IMR-90 (cell line): ENCODE measurements at regions not wholly inside any gene's neighbourhood (a gene's known extent, or its start where the extent isn't known, plus 50 kb on each side); places are given as distances from the start of the nearest gene placed in this dataset.

Source experiments
- ATAC-seq: fragments of 200-7000 bp; cut with Tn5 transposase; 2 replicates; pipeline ENCODE4 v1.9.1; 2020; ENCODE audit warnings: low read depth, mild to moderate bottlenecking, moderate library complexity
- BruUV-seq: library from RNA; stranded (reverse); fragments of 400-500 nt; replicated peaks from 2 replicates; lab custom pipeline; 2021; lab: Mats Ljungman, UMichigan
- CTCF ChIA-PET: fragments of 300-600 bp; formaldehyde crosslinking; extraction: SDS; loops from one replicate; lab custom pipeline; 2021; ENCODE audit warnings: antibody characterized with exemption; lab: Yijun Ruan, JAX
- POLR2A ChIA-PET: fragments of 300-600 bp; sonication (Branson Sonifier 250); formaldehyde crosslinking; loops from one replicate; lab custom pipeline; 2022; ENCODE audit warnings: antibody characterized with exemption; ENCODE audit not compliant: unreplicated experiment; lab: Charles Lee
- DNase-seq: peaks from one replicate; pipeline ENCODE4 v3.0.0; 2013
- H2AFZ ChIP-seq: replicated peaks from 2 replicates; pipeline ENCODE3; 2013; ENCODE audit warnings: low read length, mild to moderate bottlenecking; ENCODE audit not compliant: poor library complexity
- H2AK5ac ChIP-seq: 2 replicates; pipeline ENCODE4 v1.6.1; 2013; ENCODE audit warnings: low read depth, low read length, inconsistent platforms
- H2AK9ac ChIP-seq: replicated peaks from 2 replicates; pipeline ENCODE3; 2013; ENCODE audit warnings: mild to moderate bottlenecking, low read depth, low read length, moderate library complexity; ENCODE audit not compliant: poor library complexity
- H2BK120ac ChIP-seq: 2 replicates; pipeline ENCODE4 v1.6.1; 2013; ENCODE audit warnings: low read depth, low read length, inconsistent platforms
- H2BK15ac ChIP-seq: 3 replicates; pipeline ENCODE4 v1.6.1; 2013; ENCODE audit warnings: low read depth, low read length, inconsistent platforms
- H2BK20ac ChIP-seq: 2 replicates; pipeline ENCODE4 v1.6.1; 2013; ENCODE audit warnings: low read depth, mild to moderate bottlenecking, inconsistent platforms, low read length, moderate library complexity
- H2BK5ac ChIP-seq: 2 replicates; pipeline ENCODE4 v1.6.1; 2013; ENCODE audit warnings: mild to moderate bottlenecking, low read depth, low read length, inconsistent platforms; ENCODE audit not compliant: poor library complexity, severe bottlenecking
- H3K14ac ChIP-seq: replicated peaks from 2 replicates; pipeline ENCODE4 v1.6.1; 2013; ENCODE audit warnings: low read depth, low read length, inconsistent platforms
- H3K18ac ChIP-seq: 2 replicates; pipeline ENCODE4 v1.6.1; 2013; ENCODE audit warnings: low read depth, low read length, control low read depth
- H3K23ac ChIP-seq: 2 replicates; pipeline ENCODE4 v1.6.1; 2013; ENCODE audit warnings: low read depth, low read length, inconsistent platforms
- H3K27ac ChIP-seq: 2 replicates; pipeline ENCODE4 v1.5.1; 2013; ENCODE audit warnings: mild to moderate bottlenecking, control low read depth, low read length; ENCODE audit not compliant: insufficient read depth
- H3K27me3 ChIP-seq: 2 replicates; pipeline ENCODE4 v1.6.1; 2013; ENCODE audit warnings: low read length; ENCODE audit not compliant: control insufficient read depth, insufficient read depth
- H3K36me3 ChIP-seq: 2 replicates; pipeline ENCODE4 v1.6.1; 2013; ENCODE audit warnings: low read length, mixed read lengths; ENCODE audit not compliant: control insufficient read depth, insufficient read depth
- H3K4ac ChIP-seq: 2 replicates; pipeline ENCODE4 v1.6.1; 2013; ENCODE audit warnings: low read depth, low read length, inconsistent platforms
- H3K4me1 ChIP-seq: 2 replicates; pipeline ENCODE4 v1.6.1; 2013; ENCODE audit warnings: low read length, mixed read lengths; ENCODE audit not compliant: control insufficient read depth, insufficient read depth
- H3K4me2 ChIP-seq: 2 replicates; pipeline ENCODE4 v1.6.1; 2013; ENCODE audit warnings: low read depth, mild to moderate bottlenecking, control low read depth, low read length, moderate library complexity
- H3K4me3 ChIP-seq: 2 replicates; pipeline ENCODE4 v1.5.1; 2013; ENCODE audit warnings: low read depth, mild to moderate bottlenecking, control low read depth, low read length, moderate library complexity; ENCODE audit not compliant: insufficient read depth
- H3K56ac ChIP-seq: 2 replicates; pipeline ENCODE4 v1.6.1; 2013; ENCODE audit warnings: low read length, inconsistent platforms; ENCODE audit not compliant: insufficient read depth; ENCODE audit errors: extremely low read depth
- H3K79me1 ChIP-seq, 2 experiments: 2 replicates each; pipeline ENCODE4 v1.6.1; 2013; ENCODE audit warnings: low read length in 2 of 2, inconsistent platforms in 1 of 2, low read depth in 1 of 2
- H3K9ac ChIP-seq: 2 replicates; pipeline ENCODE4 v1.6.1; 2013; ENCODE audit warnings: low read depth, low read length, control low read depth
- H3K9me1 ChIP-seq: 2 replicates; pipeline ENCODE4 v1.6.1; 2013; ENCODE audit warnings: low read length, inconsistent platforms; ENCODE audit not compliant: insufficient read depth
- H3K9me3 ChIP-seq: 2 replicates; pipeline ENCODE4 v1.6.1; 2013; ENCODE audit warnings: low read length; ENCODE audit not compliant: control insufficient read depth, insufficient read depth
- H4K20me1 ChIP-seq: 2 replicates; pipeline ENCODE4 v1.6.1; 2013; ENCODE audit warnings: low read length, inconsistent platforms; ENCODE audit not compliant: insufficient read depth
- H4K5ac ChIP-seq: 2 replicates; pipeline ENCODE4 v1.6.1; 2013; ENCODE audit warnings: mild to moderate bottlenecking, low read depth, low read length, control low read depth
- H4K8ac ChIP-seq, 2 experiments: 2 replicates each; pipeline ENCODE4 v1.6.1; 2013; ENCODE audit warnings: low read depth in 2 of 2, low read length in 2 of 2, control low read depth in 1 of 2, inconsistent platforms in 1 of 2
- H4K91ac ChIP-seq: 2 replicates; pipeline ENCODE4 v1.6.1; 2013; ENCODE audit warnings: low read depth, low read length, inconsistent platforms; ENCODE audit not compliant: insufficient read depth
- CHD1 ChIP-seq: IDR thresholded peaks from 2 replicates; pipeline ENCODE4 v1.6.1; 2012; ENCODE audit warnings: low read depth, low read length, improper control_type of control experiment
- FOS ChIP-seq: fragments of 150-350 bp; IDR thresholded peaks from 2 replicates; pipeline ENCODE4 v1.6.1; 2016; ENCODE audit warnings: low read depth, low read length
- MAFK ChIP-seq: IDR thresholded peaks from 2 replicates; pipeline ENCODE4 v1.6.1; 2012; ENCODE audit warnings: low read depth, low read length, improper control_type of control experiment
- POLR2A ChIP-seq: IDR thresholded peaks from 2 replicates; pipeline ENCODE4 v1.6.1; 2012; ENCODE audit warnings: mild to moderate bottlenecking, low read depth, low read length
- dilution Hi-C: fragments of 300-500 bp; cut with HindIII; formaldehyde crosslinking; loops from one replicate; pipeline ENCODE4 v1.14.3; 2018; ENCODE audit warnings: low sequenced_read_pairs; ENCODE audit not compliant: unreplicated experiment
- in situ Hi-C: fragments of 300-500 bp; cut with MboI; formaldehyde crosslinking; loops from 3 replicates; pipeline ENCODE4 v1.14.3; 2019; ENCODE audit warnings: low sequenced_read_pairs, inconsistent platforms, mixed read lengths
- intact Hi-C: fragments of 100-400 bp; cut with micrococcal nuclease; formaldehyde crosslinking; loops from 2 replicates; pipeline ENCODE4 v1.10.0; 2022
- TF ChIP-seq, protein P1 (sequence below): fragments of 150-350 bp; IDR thresholded peaks from 2 replicates; pipeline ENCODE4 v1.6.1; 2016; ENCODE audit warnings: low read depth, mild to moderate bottlenecking, low read length, moderate library complexity, borderline replicate concordance

- CTCF ChIA-PET: no interaction called here
Measured at GRCh38 chr4:158428242-158428641, 93.4 kb upstream of the RXFP1 start.

More at GRCh38 chr4:158428242-158428641, 93.4 kb upstream of the RXFP1 start:
- H3K9me1 ChIP-seq: no peaks in the 10 kb centered on the region
- H2BK5ac ChIP-seq: no peak overlapping the region
- no peak for TF ChIP-seq CHD1
- no peak for TF ChIP-seq POLR2A
- TF ChIP-seq MAFK: no peak
- TF ChIP-seq, protein P1, sequence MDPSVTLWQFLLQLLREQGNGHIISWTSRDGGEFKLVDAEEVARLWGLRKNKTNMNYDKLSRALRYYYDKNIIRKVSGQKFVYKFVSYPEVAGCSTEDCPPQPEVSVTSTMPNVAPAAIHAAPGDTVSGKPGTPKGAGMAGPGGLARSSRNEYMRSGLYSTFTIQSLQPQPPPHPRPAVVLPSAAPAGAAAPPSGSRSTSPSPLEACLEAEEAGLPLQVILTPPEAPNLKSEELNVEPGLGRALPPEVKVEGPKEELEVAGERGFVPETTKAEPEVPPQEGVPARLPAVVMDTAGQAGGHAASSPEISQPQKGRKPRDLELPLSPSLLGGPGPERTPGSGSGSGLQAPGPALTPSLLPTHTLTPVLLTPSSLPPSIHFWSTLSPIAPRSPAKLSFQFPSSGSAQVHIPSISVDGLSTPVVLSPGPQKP: no peak
- TF ChIP-seq FOS: no peak
- no peak overlapping the region for H3K18ac ChIP-seq
- H3K4me2 ChIP-seq: no peak overlapping the region
- H2BK20ac ChIP-seq: no peak overlapping the region
- H2AFZ ChIP-seq: no peak overlapping the region
- H3K14ac ChIP-seq: no peak overlapping the region
- dilution Hi-C loops (no loop called here), in situ Hi-C loops (no loop called here), intact Hi-C loops (loop anchor here (5.0 kb wide), 1 partner anchor 179 kb away; no protein-coding TSS in a partner anchor)
- no peaks in the 10 kb centered on the region for H3K4me1 ChIP-seq
- no peaks in the 10 kb centered on the region for H4K20me1 ChIP-seq
- H2BK120ac ChIP-seq: no peak overlapping the region
- H3K9ac ChIP-seq: no peak overlapping the region
- no TSS peak for BruUV-seq
- H3K27me3 ChIP-seq: no peaks in the 10 kb centered on the region
- no peaks in the 10 kb centered on the region for H3K36me3 ChIP-seq
- no peak overlapping the region for H3K4me3 ChIP-seq
- no peaks in the 10 kb centered on the region for H3K79me1 ChIP-seq
- no peak overlapping the region for H4K8ac ChIP-seq
- no peak overlapping the region for H3K4ac ChIP-seq
- H3K23ac ChIP-seq: no peak overlapping the region
- H3K27ac ChIP-seq: no peak overlapping the region
- no peak overlapping the region for H4K91ac ChIP-seq
- H2AK9ac ChIP-seq: no peak overlapping the region
- H3K9me3 ChIP-seq: no peaks in the 10 kb centered on the region
- peak; percentile 31 for DNase-seq
- no peak overlapping the region for H2BK15ac ChIP-seq
- no peak overlapping the region for H4K5ac ChIP-seq
- no peak overlapping the region for H2AK5ac ChIP-seq
- no peak for ATAC-seq
- POLR2A ChIA-PET: interaction anchor here (0.7 kb wide), 1 partner anchor 120 kb away, joined by 14 read pairs; no protein-coding TSS in a partner anchor
- no peak overlapping the region for H3K56ac ChIP-seq
